ENCODE measurements at regions not wholly inside any gene's neighbourhood (a gene's known extent, or its start where the extent isn't known, plus 50 kb on each side); places are given as distances from the start of the nearest gene placed in this dataset.
"Not testable (repeated sequence)": the region's sequence is repeated elsewhere in the genome, so short reads cannot be mapped to it uniquely, and the experiment has no call there.

GRCh38 chr6:3921663-3922062, 72.5 kb downstream of the FAM50B start:
- no peak for DNase-seq

- DNase-seq = not testable (repeated sequence)
Measured at GRCh38 chr6:3922619-3923018, 73.4 kb downstream of the FAM50B start.

DNA sequence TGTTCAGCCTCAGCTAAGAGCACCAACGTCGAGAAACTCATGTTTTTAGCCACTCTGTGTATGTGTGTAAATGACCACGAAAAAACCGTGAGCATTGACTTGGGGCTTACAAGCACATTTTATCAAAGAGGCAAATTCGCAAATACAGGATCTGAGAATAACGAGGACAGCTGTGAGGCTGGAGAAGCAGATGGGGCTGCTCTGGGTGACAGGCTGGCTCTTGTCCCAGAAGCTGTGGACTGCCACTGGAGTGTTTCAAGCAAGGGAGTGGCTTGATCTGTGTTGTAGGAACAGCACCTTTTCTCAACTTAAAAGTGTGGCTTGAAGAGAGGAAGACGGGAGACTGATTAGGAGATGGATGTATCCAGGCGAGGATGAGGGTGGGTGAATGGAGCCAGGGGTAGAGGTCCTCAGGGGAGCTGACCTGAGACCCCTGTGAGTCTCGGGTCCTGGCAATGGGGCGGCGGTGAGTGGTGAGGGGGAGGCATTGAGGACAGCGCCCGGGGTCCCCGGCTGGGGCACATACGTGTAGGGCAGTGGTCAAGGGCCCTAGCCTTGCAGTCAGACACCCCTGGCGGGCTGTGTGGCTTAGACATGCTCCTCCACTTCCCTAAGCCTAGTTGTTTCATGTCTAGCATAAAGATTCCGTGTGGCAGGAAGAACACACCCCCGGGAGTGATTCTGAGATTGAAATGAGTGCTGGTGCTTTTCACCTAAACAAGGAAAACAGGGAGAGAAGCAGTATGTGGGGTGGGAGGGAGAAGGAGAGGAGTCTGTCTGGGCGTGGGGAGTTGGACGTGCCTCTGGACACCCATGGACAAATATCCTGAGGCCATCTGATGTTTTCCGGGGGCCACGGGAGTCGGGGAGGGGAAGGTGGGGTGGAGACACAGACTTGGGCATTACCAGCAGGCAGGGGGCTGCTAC, 76.3 kb downstream of the FAM50B start:
- DNase-seq = not testable (repeated sequence)

GRCh38 chr6:3926150-3926482, 76.9 kb downstream of the FAM50B start:
- DNase-seq = no peak

DNA sequence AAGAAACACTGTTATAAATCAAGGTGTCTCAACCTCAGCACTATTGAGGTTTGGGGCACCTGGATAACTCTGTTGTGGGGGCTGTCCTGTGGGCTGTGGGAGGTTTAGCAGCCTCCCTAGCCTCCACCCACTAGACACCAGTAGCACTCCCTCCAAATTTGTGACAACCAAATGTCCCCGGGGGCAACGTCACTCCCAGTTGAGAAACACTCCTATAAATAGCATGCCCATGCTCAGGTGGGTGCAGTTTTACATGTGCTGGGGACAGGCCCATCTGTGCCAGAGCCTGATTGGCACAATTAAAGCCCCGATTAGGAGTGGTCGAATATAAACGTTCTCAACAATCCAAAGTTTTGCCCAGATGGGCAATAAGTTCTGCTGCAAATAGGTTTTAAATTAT, 78.9 kb downstream of the FAM50B start:
- no peak for DNase-seq

- no peak for DNase-seq
Measured at GRCh38 chr6:3929281-3929798, 80.2 kb downstream of the FAM50B start.

DNA sequence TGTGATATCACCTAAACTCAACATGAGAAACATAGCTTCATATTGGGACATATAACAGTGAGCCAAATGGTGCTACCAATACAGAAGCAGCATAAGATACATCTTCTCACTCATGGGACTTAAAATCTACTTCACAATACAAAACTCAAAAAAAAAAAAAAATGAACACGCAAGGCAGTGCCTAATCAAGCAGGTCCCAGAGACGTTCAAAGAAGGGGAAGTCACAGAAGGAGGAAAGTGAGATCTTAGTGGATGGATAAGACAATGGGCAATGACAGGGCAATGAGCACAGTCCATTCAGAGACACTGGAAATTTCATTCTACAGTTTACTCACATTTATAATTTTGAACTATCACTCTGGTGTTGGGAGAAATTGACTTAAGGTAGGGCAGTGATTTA, 88.3 kb downstream of the FAM50B start:
- DNase-seq = no peak

DNA sequence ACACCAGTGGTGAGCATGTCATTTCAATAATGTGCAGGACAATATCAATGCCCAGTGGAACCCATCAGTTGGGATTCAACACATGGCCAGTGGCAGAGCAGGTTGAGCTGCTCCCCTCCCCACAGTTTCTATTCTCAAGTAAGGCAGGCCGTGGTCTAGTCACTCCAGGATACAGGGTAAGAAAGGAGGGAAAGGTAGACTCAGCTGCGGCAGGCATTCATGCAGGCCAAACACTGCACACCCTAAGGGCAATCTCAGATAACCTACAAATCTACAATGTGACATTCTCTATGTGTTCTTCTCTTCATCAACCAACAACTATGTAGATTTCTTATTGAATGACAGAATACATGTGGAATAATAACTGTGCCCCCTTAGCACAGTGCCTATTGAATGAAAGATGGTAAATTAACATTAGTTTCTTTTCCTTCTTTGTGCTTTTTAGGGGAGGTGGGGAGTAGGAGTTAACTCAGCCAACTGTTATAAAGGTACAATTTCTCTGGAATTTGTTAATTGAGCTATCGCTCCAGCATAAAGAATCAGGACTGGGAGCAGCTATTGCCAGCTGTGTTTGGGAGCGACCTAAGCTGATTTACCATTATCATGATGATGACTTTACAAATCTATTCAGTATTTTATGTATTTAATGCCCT, 89.7 kb downstream of the FAM50B start:
- DNase-seq = no peak

DNA sequence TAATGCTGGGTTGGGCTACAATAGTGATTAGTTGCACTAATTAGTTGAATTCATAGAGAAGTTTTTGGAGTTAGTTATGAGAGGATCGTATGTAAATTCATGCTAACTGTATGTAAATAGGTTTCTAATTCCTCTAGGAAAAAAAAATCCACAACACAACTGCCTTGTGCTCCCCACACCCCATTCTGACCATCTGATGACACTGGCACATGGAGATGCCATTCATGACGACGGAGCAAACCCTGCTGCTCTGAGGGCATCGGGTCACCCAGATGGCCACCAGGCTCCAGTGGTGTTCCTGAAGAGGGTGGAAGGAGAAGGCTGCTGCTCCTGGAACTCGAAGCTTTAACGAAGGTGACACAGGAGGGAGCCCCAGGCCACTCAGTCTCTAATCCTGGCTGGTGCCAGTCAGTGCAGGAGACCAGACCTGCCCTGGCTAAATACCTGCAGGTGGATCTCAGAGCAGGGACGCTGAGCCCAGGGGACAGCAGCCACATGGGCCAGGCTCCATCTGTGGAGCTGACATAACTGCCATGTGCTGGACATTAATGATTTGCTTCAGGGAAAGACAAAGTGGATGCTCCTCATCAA, 90.3 kb downstream of the FAM50B start:
- no peak for DNase-seq

DNA sequence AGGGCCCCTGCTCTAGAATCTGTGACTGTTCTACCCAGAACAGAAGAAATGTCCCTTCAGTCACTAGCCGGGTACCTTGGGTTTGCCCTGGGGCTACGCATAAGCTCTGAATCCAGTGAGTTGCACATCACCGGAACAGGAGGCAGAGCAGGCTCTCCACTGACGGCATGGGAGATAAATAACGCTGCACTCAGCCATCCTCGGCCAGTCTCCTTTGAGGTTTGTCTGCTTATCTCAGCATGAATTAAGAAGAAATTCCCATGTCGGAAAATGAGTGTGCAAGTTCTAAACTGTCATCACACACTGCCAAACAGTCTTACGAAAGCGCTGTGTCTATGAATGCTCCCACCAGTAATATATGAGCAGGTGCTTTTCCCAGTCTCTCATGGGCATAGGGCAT, 90.8 kb downstream of the FAM50B start:
- no peak for DNase-seq

GRCh38 chr6:3940703-3941102, 91.5 kb downstream of the FAM50B start:
- no peak for DNase-seq

DNA sequence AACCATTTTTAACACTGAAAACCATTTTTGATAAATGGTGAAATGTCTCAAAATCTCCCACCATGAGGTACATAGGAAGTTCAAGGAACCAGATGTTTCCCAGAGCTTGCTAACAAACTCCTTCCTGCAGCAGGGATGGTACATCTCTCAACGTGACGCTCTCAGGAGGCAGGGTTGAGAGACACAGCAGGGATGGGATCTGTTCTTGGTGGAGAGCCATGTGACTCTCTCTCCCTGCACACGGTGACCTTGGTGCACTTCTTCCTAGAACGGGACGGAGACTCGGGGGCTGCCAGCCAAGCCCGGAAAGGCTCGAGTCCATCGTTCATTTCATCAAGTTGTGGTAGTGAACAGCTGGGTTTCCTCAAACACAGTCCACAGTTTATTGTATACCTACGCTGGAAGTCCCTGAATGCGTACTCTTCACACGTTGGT, 94.2 kb downstream of the FAM50B start:
- DNase-seq = no peak

- no peak for DNase-seq
Measured at GRCh38 chr6:3944246-3944645, 95.1 kb downstream of the FAM50B start.

GRCh38 chr6:3946778-3947177, 97.6 kb downstream of the FAM50B start:
- DNase-seq = no peak

GRCh38 chr6:3948866-3949265, 99.7 kb downstream of the FAM50B start:
- DNase-seq = no peak

DNA sequence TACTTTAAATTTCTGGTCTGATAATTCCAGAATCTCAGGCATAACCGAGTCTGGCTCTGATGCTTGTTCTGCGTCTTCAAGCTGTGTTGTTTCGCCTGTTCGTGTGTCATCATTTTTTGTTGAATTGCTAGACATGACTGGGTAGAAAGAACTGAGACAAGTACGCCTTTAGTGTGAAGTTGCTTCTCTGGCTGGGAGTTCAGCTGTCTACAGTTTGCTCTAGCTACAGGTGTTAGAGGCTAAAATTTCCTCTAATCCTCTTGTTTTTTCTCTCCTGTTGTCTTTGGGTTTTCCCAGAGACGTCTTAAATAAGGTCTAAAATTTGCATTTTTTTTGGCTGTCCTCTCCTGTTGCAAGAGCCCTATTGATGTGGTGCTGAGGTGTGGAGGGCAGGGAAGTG, 100.3 kb downstream of the FAM50B start:
- DNase-seq = no peak

DNA sequence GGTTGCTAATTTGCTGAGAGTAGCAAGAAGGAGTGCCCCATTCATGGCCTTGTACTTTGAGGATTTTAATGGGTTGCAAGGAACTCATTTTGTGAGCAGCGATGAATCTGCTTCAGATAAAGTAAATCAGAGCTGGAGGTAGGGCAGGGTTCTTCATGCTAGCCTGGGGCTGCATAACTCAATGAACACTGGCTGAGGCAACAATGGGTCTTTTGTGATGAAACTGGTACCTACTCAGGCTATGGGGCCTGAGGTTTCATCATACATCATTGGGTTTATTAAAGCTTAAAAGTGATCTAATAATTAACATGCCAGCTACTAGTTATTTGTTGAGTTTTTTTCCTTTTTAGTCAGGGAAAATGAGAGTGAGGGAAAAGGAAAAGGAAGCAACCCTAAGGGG, 106.9 kb downstream of the FAM50B start:
- no peak for DNase-seq

DNA sequence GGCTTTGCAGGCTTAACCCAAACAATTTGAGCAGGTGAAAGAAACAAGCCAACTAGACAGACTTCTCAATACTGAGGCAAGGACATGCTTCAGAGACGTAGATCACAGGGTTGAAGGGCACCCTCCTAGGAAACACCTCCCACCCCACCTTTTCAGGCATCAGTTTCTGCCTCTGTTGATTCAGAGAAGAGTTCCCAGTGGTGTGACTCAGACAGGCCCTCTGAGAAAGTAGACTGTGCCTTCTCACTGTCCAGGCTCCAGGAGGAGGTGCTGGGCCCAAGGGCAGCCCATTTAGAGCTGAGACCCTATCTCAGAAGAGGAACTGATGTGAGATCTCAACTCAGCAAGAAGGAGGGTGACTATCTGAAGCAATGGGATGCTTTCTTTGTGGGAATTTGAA, 108.1 kb downstream of the FAM50B start:
- DNase-seq = no peak

DNA sequence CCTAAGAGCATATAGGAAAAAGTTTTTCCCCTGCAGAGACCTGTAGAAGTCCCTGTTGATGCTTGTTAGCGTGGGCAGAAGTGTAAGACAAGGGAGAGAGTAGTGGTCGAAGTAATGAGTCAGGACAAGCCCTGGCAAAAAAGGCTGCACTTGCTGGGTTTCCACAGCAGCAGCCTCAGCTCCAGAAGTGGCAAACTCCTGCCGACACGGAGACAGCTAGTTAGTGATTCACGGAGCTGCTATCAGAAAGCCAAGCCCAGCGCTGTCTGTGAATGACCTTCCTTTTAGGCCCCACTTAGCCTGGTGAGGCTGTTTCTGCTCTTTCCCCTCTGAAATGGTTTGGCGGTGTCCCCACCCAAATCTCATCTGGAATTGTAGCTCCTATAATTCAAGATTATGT, 109.1 kb downstream of the FAM50B start:
- DNase-seq = no peak

DNA sequence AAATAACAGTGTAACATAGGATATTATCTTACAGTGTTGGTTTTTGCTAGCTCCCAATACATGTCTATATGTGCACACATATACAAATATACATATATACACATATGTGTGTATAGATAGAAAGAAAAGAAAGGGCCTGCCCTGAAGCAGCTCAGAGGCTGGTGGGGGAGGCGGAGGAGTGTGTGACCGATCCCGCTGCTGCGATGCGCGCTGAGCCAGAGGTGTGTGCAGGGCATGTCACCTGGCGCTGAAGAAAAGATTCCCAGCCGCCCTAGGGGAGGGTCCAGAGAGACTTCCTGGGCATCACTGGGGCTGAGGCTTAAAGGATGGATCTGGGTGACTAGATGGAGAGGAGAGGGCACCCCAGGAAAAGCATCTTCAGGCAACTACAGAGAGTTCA, 110.2 kb downstream of the FAM50B start:
- DNase-seq = no peak

GRCh38 chr6:3960754-3961361, 111.7 kb downstream of the FAM50B start:
- no peak for DNase-seq

DNA sequence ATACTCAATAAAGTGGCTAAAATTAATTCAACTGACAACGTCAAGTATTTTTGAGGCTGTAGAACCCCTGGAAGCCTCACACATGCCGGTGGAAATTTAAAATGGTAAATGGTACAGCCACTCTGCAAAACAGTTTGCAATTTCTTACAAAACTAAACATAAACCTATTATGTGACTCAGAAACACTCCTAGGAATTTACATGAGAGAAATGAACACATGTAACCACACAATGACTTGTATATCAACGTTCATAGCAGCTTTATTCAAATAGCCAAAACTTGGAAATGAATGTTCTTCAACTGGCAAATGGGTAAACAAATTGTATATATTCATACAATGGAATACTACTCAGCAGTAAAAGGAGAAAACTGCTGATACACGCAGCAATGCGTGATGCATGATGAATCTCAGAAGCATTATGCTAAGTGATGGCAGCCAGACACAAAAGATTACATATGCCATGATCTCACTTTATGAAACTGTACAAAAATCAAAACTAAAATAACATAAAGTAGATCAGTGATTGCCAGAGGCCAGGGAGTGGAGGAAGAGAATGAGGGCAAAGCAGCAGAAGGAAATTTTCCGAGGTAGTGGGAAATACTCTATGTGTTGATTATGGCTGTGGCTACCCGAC, 112.5 kb downstream of the FAM50B start:
- no peak for DNase-seq

Data from stimulated activated naive CD4-positive, alpha-beta T cell (primary cell).